Stimulated activated CD8-positive, alpha-beta memory T cell treated with anti-CD3 and anti-CD28 coated beads, Interleukin-7, amount 100 ng/mL, for 48 hours (primary cell): ENCODE measurements at regions not wholly inside any gene's neighbourhood (a gene's known extent, or its start where the extent isn't known, plus 50 kb on each side); places are given as distances from the start of the nearest gene placed in this dataset.

Experiments used
- DNase-seq, 2 donors: peaks; one replicate each; pipeline ENCODE4 v3.0.0-alpha.2; 2020; ENCODE audit warnings: low read depth in 1 of 2; ENCODE audit errors: extremely low read depth in 1 of 2

GRCh38 chr6:118761645-118762044, 110.3 kb upstream of the CEP85L start:
- no peak for DNase-seq

- no peak for DNase-seq
These were observed 107.6 kb upstream of the CEP85L start for GRCh38 chr6:118758946-118759345.

- no peak for DNase-seq
These were observed 104.7 kb upstream of the CEP85L start for GRCh38 chr6:118755941-118756646.

GRCh38 chr6:118752803-118753202, 101.4 kb upstream of the CEP85L start:
- no peak for DNase-seq

- no peak for DNase-seq
These were observed 99.7 kb upstream of the CEP85L start for GRCh38 chr6:118751072-118751471.

GRCh38 chr6:118750143-118750542, 98.8 kb upstream of the CEP85L start:
- no peak for DNase-seq

GRCh38 chr6:118748311-118749062, 97.1 kb upstream of the CEP85L start:
- no peak for DNase-seq

- DNase-seq = no peak
These were observed 95.4 kb upstream of the CEP85L start for GRCh38 chr6:118746825-118747174.

GRCh38 chr6:118746145-118746824, 94.9 kb upstream of the CEP85L start:
- no peak for DNase-seq

- no peak for DNase-seq
These were observed 93.8 kb upstream of the CEP85L start for GRCh38 chr6:118745156-118745555.

GRCh38 chr6:118744261-118744941, 93.0 kb upstream of the CEP85L start:
- DNase-seq = no peak

- DNase-seq = no peak
These were observed 92.4 kb upstream of the CEP85L start for GRCh38 chr6:118743746-118744145.

- no peak for DNase-seq
These were observed 89.0 kb upstream of the CEP85L start for GRCh38 chr6:118740372-118740771.

GRCh38 chr6:118739696-118740353, 88.4 kb upstream of the CEP85L start:
- DNase-seq = no peak

GRCh38 chr6:118736440-118736839, 85.0 kb upstream of the CEP85L start:
- DNase-seq = no peak

GRCh38 chr6:118735320-118735719, 83.9 kb upstream of the CEP85L start:
- no peak for DNase-seq

- peak; percentile 48 to 79 for DNase-seq
These were observed 74.6 kb upstream of the CEP85L start for GRCh38 chr6:118725944-118726343.

GRCh38 chr6:118724211-118724610, 72.8 kb upstream of the CEP85L start:
- no peak for DNase-seq

- DNase-seq = no peak
These were observed 71.7 kb upstream of the CEP85L start for GRCh38 chr6:118722829-118723813.

GRCh38 chr6:118720125-118720473, 68.7 kb upstream of the CEP85L start:
- DNase-seq = no peak
